ENCODE measurements at regions not wholly inside any gene's neighbourhood (a gene's known extent, or its start where the extent isn't known, plus 50 kb on each side); places are given as distances from the start of the nearest gene placed in this dataset.
A peak's percentile ranks its signal among the peaks of the same experiment; 100 is the strongest.
"Not testable (repeated sequence)": the region's sequence is repeated elsewhere in the genome, so short reads cannot be mapped to it uniquely, and the experiment has no call there.

GRCh38 chr1:96095849-96096612, 625.6 kb upstream of the PTBP2 start:
- DNase-seq: no peak

GRCh38 chr1:96096613-96097321, 624.8 kb upstream of the PTBP2 start:
- no peak for DNase-seq

- no peak for DNase-seq
Measured at GRCh38 chr1:96104506-96104905, 617.1 kb upstream of the PTBP2 start.

- DNase-seq: no peak
Measured at GRCh38 chr1:96104906-96105305, 616.7 kb upstream of the PTBP2 start.

- DNase-seq: no peak
Measured at GRCh38 chr1:96116731-96117130, 604.9 kb upstream of the PTBP2 start.

- DNase-seq: no peak
Measured at GRCh38 chr1:96130432-96130831, 591.2 kb upstream of the PTBP2 start.

GRCh38 chr1:96144636-96145035, 576.9 kb upstream of the PTBP2 start:
- DNase-seq: no peak

- no peak for DNase-seq
Measured at GRCh38 chr1:96145492-96145891, 576.1 kb upstream of the PTBP2 start.

GRCh38 chr1:96152957-96153356, 568.6 kb upstream of the PTBP2 start:
- not testable (repeated sequence) for DNase-seq

- DNase-seq: no peak
Measured at GRCh38 chr1:96157101-96157500, 564.5 kb upstream of the PTBP2 start.

- no peak for DNase-seq
Measured at GRCh38 chr1:96159379-96159778, 562.2 kb upstream of the PTBP2 start.

GRCh38 chr1:96164053-96164452, 557.5 kb upstream of the PTBP2 start:
- no peak for DNase-seq

- no peak for DNase-seq
Measured at GRCh38 chr1:96178053-96178452, 543.5 kb upstream of the PTBP2 start.

GRCh38 chr1:96183485-96183884, 538.1 kb upstream of the PTBP2 start:
- no peak for DNase-seq

- DNase-seq: no peak
Measured at GRCh38 chr1:96183928-96184327, 537.7 kb upstream of the PTBP2 start.

- no peak for DNase-seq
Measured at GRCh38 chr1:96185181-96185580, 536.4 kb upstream of the PTBP2 start.

- no peak for DNase-seq
Measured at GRCh38 chr1:96187020-96187419, 534.6 kb upstream of the PTBP2 start.

- DNase-seq: no peak
Measured at GRCh38 chr1:96191165-96191564, 530.4 kb upstream of the PTBP2 start.

- DNase-seq: peak; percentile 3 to 19
Measured at GRCh38 chr1:96206451-96206850, 515.1 kb upstream of the PTBP2 start.

GRCh38 chr1:96207936-96208335, 513.6 kb upstream of the PTBP2 start:
- DNase-seq: no peak

- DNase-seq: no peak
Measured at GRCh38 chr1:96208428-96208827, 513.2 kb upstream of the PTBP2 start.

- DNase-seq: no peak
Measured at GRCh38 chr1:96210054-96210453, 511.5 kb upstream of the PTBP2 start.

- DNase-seq: no peak
Measured at GRCh38 chr1:96211202-96211601, 510.4 kb upstream of the PTBP2 start.

- no peak for DNase-seq
Measured at GRCh38 chr1:96214982-96215381, 506.6 kb upstream of the PTBP2 start.

GRCh38 chr1:96220651-96221050, 500.9 kb upstream of the PTBP2 start:
- no peak for DNase-seq
